GM23248 (cell line): ENCODE measurements at regions not wholly inside any gene's neighbourhood (a gene's known extent, or its start where the extent isn't known, plus 50 kb on each side); places are given as distances from the start of the nearest gene placed in this dataset.
"Not testable (repeated sequence)": the region's sequence is repeated elsewhere in the genome, so short reads cannot be mapped to it uniquely, and the experiment has no call there.

Experiments
- DNase-seq: peaks from one replicate; pipeline ENCODE4 v3.0.0-alpha.2; 2015
- H2AFZ ChIP-seq: fragments of 200-600 bp; sonication (generic); 2 replicates; pipeline ENCODE4 v1.6.1; 2016; ENCODE audit warnings: antibody characterized with exemption
- H3F3A ChIP-seq: fragments of 200-600 bp; sonication (generic); 2 replicates; pipeline ENCODE4 v1.6.1; 2016; ENCODE audit warnings: mild to moderate bottlenecking, antibody characterized with exemption, mixed run types; ENCODE audit not compliant: insufficient read depth
- H3K27ac ChIP-seq: fragments of 200-600 bp; sonication (generic); 2 replicates; pipeline ENCODE4 v1.5.1; 2016; ENCODE audit warnings: mild to moderate bottlenecking
- H3K27me3 ChIP-seq: fragments of 200-600 bp; sonication (generic); replicated peaks from 2 replicates; pipeline ENCODE4 v1.6.1; 2016; ENCODE audit warnings: mild to moderate bottlenecking; ENCODE audit not compliant: insufficient read depth
- H3K36me3 ChIP-seq: fragments of 200-600 bp; sonication (generic); 2 replicates; pipeline ENCODE4 v1.6.1; 2016; ENCODE audit warnings: low read depth, mild to moderate bottlenecking
- H3K4me1 ChIP-seq: fragments of 200-600 bp; sonication (generic); 2 replicates; pipeline ENCODE4 v1.6.1; 2016; ENCODE audit warnings: mild to moderate bottlenecking; ENCODE audit not compliant: insufficient read depth
- H3K4me2 ChIP-seq: fragments of 200-600 bp; sonication (generic); one replicate; pipeline ENCODE4 v1.6.1; 2016; ENCODE audit warnings: mild to moderate bottlenecking; ENCODE audit not compliant: unreplicated experiment
- H3K4me3 ChIP-seq: fragments of 200-600 bp; sonication (generic); 2 replicates; pipeline ENCODE4 v1.5.1; 2016; ENCODE audit warnings: mild to moderate bottlenecking
- H3K79me2 ChIP-seq: fragments of 200-600 bp; sonication (generic); 2 replicates; pipeline ENCODE4 v1.6.1; 2016; ENCODE audit warnings: mild to moderate bottlenecking; ENCODE audit not compliant: insufficient read depth
- H3K9ac ChIP-seq: fragments of 200-600 bp; sonication (generic); 2 replicates; pipeline ENCODE4 v1.6.1; 2016; ENCODE audit warnings: mild to moderate bottlenecking
- H3K9me2 ChIP-seq: fragments of 200-600 bp; sonication (generic); 2 replicates; pipeline ENCODE4 v1.6.1; 2016; ENCODE audit warnings: mixed run types, mild to moderate bottlenecking, moderate library complexity; ENCODE audit not compliant: insufficient read depth
- H3K9me3 ChIP-seq: fragments of 200-600 bp; sonication (generic); one replicate; pipeline ENCODE4 v1.6.1; 2017; ENCODE audit warnings: low read depth
- H4K20me1 ChIP-seq: fragments of 200-600 bp; sonication (generic); 2 replicates; pipeline ENCODE4 v1.6.0; 2016; ENCODE audit not compliant: insufficient read depth
- EZH2 ChIP-seq: fragments of 200-600 bp; sonication (generic); IDR thresholded peaks from 2 replicates; pipeline ENCODE4 v1.6.1; 2018; ENCODE audit warnings: antibody characterized with exemption, mild to moderate bottlenecking; ENCODE audit not compliant: insufficient read depth, poor library complexity, severe bottlenecking
- EZH2phosphoT487 ChIP-seq: fragments of 200-600 bp; sonication (generic); IDR thresholded peaks from 2 replicates; pipeline ENCODE4 v1.6.1; 2018; ENCODE audit warnings: antibody characterized with exemption, moderate library complexity, mild to moderate bottlenecking, low read depth; ENCODE audit not compliant: insufficient read depth
- WGBS, 2 experiments: methylation state at CpG; one replicate each; pipeline ENCODE4 v1.1.6; 2015 to 2017; ENCODE audit warnings: low lambda C conversion rate in 2 of 2, low coverage in 1 of 2; ENCODE audit errors: missing lambda C conversion rate in 2 of 2; 5-methylcytosine and 5-hydroxymethylcytosine counted together
- in situ Hi-C: fragments of 300-500 bp; cut with MboI; formaldehyde crosslinking; loops from 2 replicates; pipeline ENCODE4 v1.15.0; 2020

DNA sequence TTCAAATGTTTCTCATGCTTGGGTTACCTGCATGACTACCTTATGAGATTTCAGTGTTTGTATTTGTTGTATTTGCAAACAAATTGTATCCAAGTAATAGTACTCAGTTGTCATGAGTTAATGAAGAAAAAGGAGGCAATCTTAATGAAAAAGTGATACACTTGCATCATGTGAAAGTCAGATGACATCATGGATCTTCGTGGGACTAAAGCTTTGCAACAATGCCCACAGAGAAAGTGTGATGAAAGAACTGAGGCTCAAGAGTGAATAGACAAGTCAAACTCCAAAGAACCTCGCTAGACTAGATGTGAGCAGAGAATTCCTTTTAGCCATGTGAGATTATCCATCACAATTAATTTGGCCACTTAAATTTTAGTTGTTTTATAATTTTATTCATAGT lies 75.4 kb upstream of the ADRB2 start:
- WGBS, 2 experiments: 53 to 67% methylated on average over 2 of the region's 2 CpGs
- H3K4me2 ChIP-seq: no peak overlapping the region
- no peaks in the 10 kb centered on the region for H3F3A ChIP-seq
- peaks cover 5% of the 10 kb centered on the region for H3K9me3 ChIP-seq
- H3K79me2 ChIP-seq: no peaks in the 10 kb centered on the region
- no peaks in the 10 kb centered on the region for H3K27me3 ChIP-seq
- in situ Hi-C loops: no loop called here
- H3K9ac ChIP-seq: no peak overlapping the region
- no peaks in the 10 kb centered on the region for H3K36me3 ChIP-seq
- H3K4me1 ChIP-seq: no peaks in the 10 kb centered on the region
- no peak overlapping the region for H3K27ac ChIP-seq
- H2AFZ ChIP-seq: no peak overlapping the region
- DNase-seq: no peak
- no peak overlapping the region for H3K4me3 ChIP-seq
- H4K20me1 ChIP-seq: no peaks in the 10 kb centered on the region
- H3K9me2 ChIP-seq: no peaks in the 10 kb centered on the region
- TF ChIP-seq EZH2: no peak
- TF ChIP-seq EZH2phosphoT487: no peak

DNA sequence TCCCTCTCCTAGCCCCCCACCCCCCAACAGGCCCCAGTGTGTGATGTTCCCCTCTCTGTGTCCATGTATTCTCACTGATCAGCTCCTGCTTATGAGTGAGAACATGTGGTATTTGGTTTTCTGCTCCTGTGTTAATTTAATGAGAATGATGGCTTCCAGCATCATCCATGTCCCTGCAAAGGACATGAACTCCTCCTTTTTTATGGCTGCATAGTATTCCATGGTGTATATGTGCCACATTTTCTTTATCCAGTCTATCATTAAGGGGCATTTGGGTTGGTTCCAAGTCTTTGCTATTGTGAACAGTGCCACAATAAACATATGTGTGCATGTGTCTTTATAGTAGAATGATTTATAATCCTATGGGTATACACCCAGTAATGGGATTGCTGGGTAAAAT lies 74.0 kb upstream of the ADRB2 start:
- DNase-seq, H3F3A ChIP-seq, H2AFZ ChIP-seq, H3K27me3 ChIP-seq, in situ Hi-C loops, H3K9ac ChIP-seq, H3K79me2 ChIP-seq, H3K4me3 ChIP-seq, H3K4me2 ChIP-seq, H3K36me3 ChIP-seq, H3K27ac ChIP-seq, H3K4me1 ChIP-seq, H4K20me1 ChIP-seq, H3K9me3 ChIP-seq, H3K9me2 ChIP-seq: not testable (repeated sequence)

- Histone ChIP-seq H3K79me2 (no peaks in the 10 kb centered on the region), H3K4me1 (no peaks in the 10 kb centered on the region), H3K36me3 (no peaks in the 10 kb centered on the region), H3F3A (no peaks in the 10 kb centered on the region), H3K27ac (no peak overlapping the region), H3K4me2 (no peak overlapping the region), H3K9me2 (no peaks in the 10 kb centered on the region), H3K9me3 (peaks cover 6% of the 10 kb centered on the region), H4K20me1 (no peaks in the 10 kb centered on the region), H2AFZ (no peak overlapping the region), H3K4me3 (no peak overlapping the region), H3K27me3 (0 out of 2 replicates have a peak, but pooled peaks cover 12% of the 10 kb centered on the region), H3K9ac (no peak overlapping the region)
- in situ Hi-C loops: no loop called here
- TF ChIP-seq EZH2phosphoT487: no peak
- no peak for TF ChIP-seq EZH2
- WGBS, 2 experiments: 36 to 56% methylated on average over 3 of the region's 3 CpGs
- no peak for DNase-seq
These were observed 67.3 kb upstream of the ADRB2 start for GRCh38 chr5:148759101-148759500.

- TF ChIP-seq EZH2 (no peak), EZH2phosphoT487 (no peak)
- Histone ChIP-seq H3K79me2 (no peaks in the 10 kb centered on the region), H3K27ac (no peak overlapping the region), H4K20me1 (no peaks in the 10 kb centered on the region), H3K9ac (no peak overlapping the region), H3K4me1 (no peaks in the 10 kb centered on the region), H3K4me3 (no peak overlapping the region), H3K27me3 (0 out of 2 replicates have a peak, but pooled peaks cover 12% of the 10 kb centered on the region), H3F3A (no peaks in the 10 kb centered on the region), H3K4me2 (no peak overlapping the region), H3K9me3 (peaks cover under 1% of the 10 kb centered on the region), H3K36me3 (no peaks in the 10 kb centered on the region), H2AFZ (no peak overlapping the region), H3K9me2 (no peaks in the 10 kb centered on the region)
- WGBS, 2 experiments: 2 to 3% methylated on average over 2 of the region's 2 CpGs
- in situ Hi-C loops: no loop called here
- no peak for DNase-seq
These were observed 65.3 kb upstream of the ADRB2 start for GRCh38 chr5:148760945-148761638.

GRCh38 chr5:148763996-148764395 lies 62.4 kb upstream of the ADRB2 start:
- no peaks in the 10 kb centered on the region for H3K4me1 ChIP-seq
- H3K9ac ChIP-seq: no peak overlapping the region
- H2AFZ ChIP-seq: no peak overlapping the region
- no peak for DNase-seq
- H3K9me2 ChIP-seq: no peaks in the 10 kb centered on the region
- TF ChIP-seq EZH2 (no peak), EZH2phosphoT487 (no peak)
- H3K79me2 ChIP-seq: no peaks in the 10 kb centered on the region
- no peak overlapping the region for H3K4me3 ChIP-seq
- no peak overlapping the region for H3K27ac ChIP-seq
- H4K20me1 ChIP-seq: no peaks in the 10 kb centered on the region
- no peaks in the 10 kb centered on the region for H3F3A ChIP-seq
- no peaks in the 10 kb centered on the region for H3K9me3 ChIP-seq
- H3K27me3 ChIP-seq: 0 out of 2 replicates have a peak, but pooled peaks cover 9% of the 10 kb centered on the region
- 80 to 88% methylated on average over 1 of the region's 1 CpG for WGBS, 2 experiments
- in situ Hi-C loops: no loop called here
- H3K36me3 ChIP-seq: no peaks in the 10 kb centered on the region
- H3K4me2 ChIP-seq: no peak overlapping the region
